ENCODE measurements at regions not wholly inside any gene's neighbourhood (a gene's known extent, or its start where the extent isn't known, plus 50 kb on each side); places are given as distances from the start of the nearest gene placed in this dataset.

- DNase-seq = no peak
- no peak for TF ChIP-seq CTCF (IDR thresholded peaks at IDR 0.05; ENCODE audit: low read depth, low read length)
- Histone ChIP-seq H3K4me3 (ENCODE audit: low read depth, low read length) (no peak overlapping the region), H3K36me3 (no peaks in the 10 kb centered on the region), H3K4me1 (no peaks in the 10 kb centered on the region), H3K9me3 (no peaks in the 10 kb centered on the region), H3K27me3 (no peaks in the 10 kb centered on the region)
Measured at GRCh38 chr4:33316033-33316432, 2595.9 kb downstream of the PCDH7 start.

- no peak for DNase-seq
- Histone ChIP-seq H3K4me1 (no peaks in the 10 kb centered on the region), H3K4me3 (ENCODE audit: low read depth, low read length) (no peak overlapping the region), H3K36me3 (no peaks in the 10 kb centered on the region), H3K9me3 (no peaks in the 10 kb centered on the region), H3K27me3 (no peaks in the 10 kb centered on the region)
- no peak for TF ChIP-seq CTCF (IDR thresholded peaks at IDR 0.05; ENCODE audit: low read depth, low read length)
Measured at GRCh38 chr4:33316578-33316977, 2596.4 kb downstream of the PCDH7 start.

GRCh38 chr4:33323393-33323792 lies 2603.2 kb downstream of the PCDH7 start:
- no peak for TF ChIP-seq CTCF (IDR thresholded peaks at IDR 0.05; ENCODE audit: low read depth, low read length)
- no peaks in the 10 kb centered on the region for H3K27me3 ChIP-seq
- no peak overlapping the region for H3K4me3 ChIP-seq (ENCODE audit: low read depth, low read length)
- no peak for DNase-seq
- H3K4me1 ChIP-seq = no peaks in the 10 kb centered on the region
- H3K36me3 ChIP-seq = no peaks in the 10 kb centered on the region
- no peaks in the 10 kb centered on the region for H3K9me3 ChIP-seq

GRCh38 chr4:33334416-33334815 lies 2614.2 kb downstream of the PCDH7 start:
- TF ChIP-seq CTCF (IDR thresholded peaks at IDR 0.05; ENCODE audit: low read depth, low read length) = no peak
- H3K4me3 ChIP-seq (ENCODE audit: low read depth, low read length) = no peak overlapping the region
- no peaks in the 10 kb centered on the region for H3K36me3 ChIP-seq
- H3K27me3 ChIP-seq = no peaks in the 10 kb centered on the region
- no peak for DNase-seq
- no peaks in the 10 kb centered on the region for H3K4me1 ChIP-seq
- H3K9me3 ChIP-seq = no peaks in the 10 kb centered on the region; the same call in none of the 2 replicates

DNA sequence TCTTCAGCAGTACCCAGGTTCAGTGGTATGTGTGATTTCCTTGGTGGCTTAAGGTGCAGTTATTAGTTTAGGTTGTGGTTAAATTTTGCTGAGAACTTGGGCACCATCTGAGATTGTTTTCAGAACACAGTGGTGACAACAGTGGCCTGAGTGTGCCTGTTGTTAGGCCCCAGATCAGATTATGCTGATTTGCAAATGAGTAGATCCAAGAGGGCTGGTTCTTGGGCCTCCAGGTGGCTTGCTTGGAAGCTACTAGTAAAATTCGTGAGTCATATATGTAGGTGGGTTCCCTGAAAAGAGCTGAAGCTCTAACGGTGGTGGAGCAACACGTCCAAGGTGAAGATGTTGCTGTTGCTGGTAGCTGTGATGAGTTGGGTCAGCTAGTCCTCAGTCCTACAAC lies 2619.6 kb downstream of the PCDH7 start:
- Histone ChIP-seq H3K9me3 (no peaks in the 10 kb centered on the region), H3K4me1 (no peaks in the 10 kb centered on the region), H3K36me3 (no peaks in the 10 kb centered on the region), H3K4me3 (ENCODE audit: low read depth, low read length) (no peak overlapping the region), H3K27me3 (no peaks in the 10 kb centered on the region)
- no peak for TF ChIP-seq CTCF (IDR thresholded peaks at IDR 0.05; ENCODE audit: low read depth, low read length)
- DNase-seq = no peak

DNA sequence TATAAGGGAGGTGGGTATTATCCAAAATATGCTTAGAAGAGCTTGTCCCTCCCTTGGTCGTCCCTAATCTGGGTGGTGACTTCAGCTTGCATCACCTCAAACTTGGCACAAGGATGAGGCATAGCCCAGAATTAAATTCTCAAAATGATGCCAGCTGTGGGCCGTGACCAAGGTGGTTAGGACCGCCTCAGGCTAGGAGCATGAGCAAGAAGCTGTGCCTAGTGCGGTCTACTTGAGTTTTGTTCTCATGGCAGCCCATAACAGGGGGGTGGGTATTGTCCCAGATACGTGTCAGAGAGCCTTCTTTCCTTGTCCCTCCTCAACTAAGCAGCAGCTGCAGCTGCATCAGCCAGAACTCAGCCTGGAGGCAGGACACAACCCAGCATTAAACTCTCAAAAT lies 2620.0 kb downstream of the PCDH7 start:
- TF ChIP-seq CTCF (IDR thresholded peaks at IDR 0.05; ENCODE audit: low read depth, low read length) = no peak
- DNase-seq = no peak
- no peaks in the 10 kb centered on the region for H3K9me3 ChIP-seq

More for the DNA sequence above, 2620.0 kb downstream of the PCDH7 start:
- Histone ChIP-seq H3K27me3 (no peaks in the 10 kb centered on the region), H3K4me1 (no peaks in the 10 kb centered on the region), H3K36me3 (no peaks in the 10 kb centered on the region), H3K4me3 (ENCODE audit: low read depth, low read length) (no peak overlapping the region)

Measured in BE2C (cell line).